Sigmoid colon (tissue), 4 donors: ENCODE measurements at regions not wholly inside any gene's neighbourhood (a gene's known extent, or its start where the extent isn't known, plus 50 kb on each side); places are given as distances from the start of the nearest gene placed in this dataset.

ENCODE experiments used
- EP300 ChIP-seq, 4 donors: sonication (generic); formaldehyde crosslinking; IDR thresholded peaks; one replicate each; pipeline ENCODE4 v1.6.1; 2017; ENCODE audit warnings: antibody characterized with exemption in 4 of 4
- POLR2A ChIP-seq, 2 donors: fragments of 450-650 bp; IDR thresholded peaks; one replicate each; pipeline ENCODE4 v1.6.1; 2016; ENCODE audit warnings: antibody characterized with exemption in 2 of 2, mild to moderate bottlenecking in 2 of 2, moderate library complexity in 2 of 2
- TF ChIP-seq, protein P1 (sequence below), 4 experiments: fragments of 450-650 bp in 3 of 4; fragments of 200-600 bp in 1 of 4; IDR thresholded peaks; one replicate each; pipeline ENCODE4 v1.5.1; 2016 to 2019; ENCODE audit warnings: antibody characterized with exemption in 4 of 4, mild to moderate bottlenecking in 3 of 4, moderate library complexity in 2 of 4

DNA sequence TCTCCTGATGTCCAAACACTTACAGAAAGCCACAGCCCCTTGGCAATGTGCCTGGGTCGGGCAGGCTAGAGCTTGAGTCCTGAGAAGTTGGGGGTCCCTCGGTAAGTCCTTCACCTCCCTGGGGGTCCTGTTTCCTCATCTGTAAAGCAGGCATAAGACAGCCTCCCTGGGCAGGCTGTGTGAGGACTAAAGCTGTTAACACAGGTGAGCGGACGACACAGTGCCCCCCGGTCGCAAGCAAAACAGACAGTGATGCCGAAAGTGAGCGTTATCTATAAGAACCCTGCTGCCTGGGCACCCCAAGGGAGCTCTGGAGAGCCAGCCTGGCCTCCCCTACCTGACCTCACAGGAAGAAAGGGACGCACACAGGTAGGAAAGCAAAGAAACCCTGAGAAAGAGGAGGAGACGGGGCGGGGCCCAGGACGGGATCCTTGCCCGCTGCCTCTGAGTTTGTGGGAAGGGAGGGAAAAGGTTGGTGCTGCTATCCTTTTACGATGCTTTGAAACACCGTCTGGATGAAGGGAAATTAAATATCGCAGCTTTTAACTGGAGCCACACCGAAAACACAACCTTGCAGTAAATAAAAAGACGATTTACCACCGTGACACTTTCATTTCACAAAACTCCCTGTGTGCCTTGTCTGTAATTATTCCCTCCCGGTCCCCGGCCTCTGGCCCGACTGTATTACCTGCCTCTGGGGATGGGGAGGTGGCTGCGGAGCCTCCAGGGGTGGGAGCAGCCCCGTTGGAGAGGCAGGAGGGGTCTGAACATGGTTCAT lies 67.1 kb downstream of the ENGASE start:
- TF ChIP-seq, protein P1, sequence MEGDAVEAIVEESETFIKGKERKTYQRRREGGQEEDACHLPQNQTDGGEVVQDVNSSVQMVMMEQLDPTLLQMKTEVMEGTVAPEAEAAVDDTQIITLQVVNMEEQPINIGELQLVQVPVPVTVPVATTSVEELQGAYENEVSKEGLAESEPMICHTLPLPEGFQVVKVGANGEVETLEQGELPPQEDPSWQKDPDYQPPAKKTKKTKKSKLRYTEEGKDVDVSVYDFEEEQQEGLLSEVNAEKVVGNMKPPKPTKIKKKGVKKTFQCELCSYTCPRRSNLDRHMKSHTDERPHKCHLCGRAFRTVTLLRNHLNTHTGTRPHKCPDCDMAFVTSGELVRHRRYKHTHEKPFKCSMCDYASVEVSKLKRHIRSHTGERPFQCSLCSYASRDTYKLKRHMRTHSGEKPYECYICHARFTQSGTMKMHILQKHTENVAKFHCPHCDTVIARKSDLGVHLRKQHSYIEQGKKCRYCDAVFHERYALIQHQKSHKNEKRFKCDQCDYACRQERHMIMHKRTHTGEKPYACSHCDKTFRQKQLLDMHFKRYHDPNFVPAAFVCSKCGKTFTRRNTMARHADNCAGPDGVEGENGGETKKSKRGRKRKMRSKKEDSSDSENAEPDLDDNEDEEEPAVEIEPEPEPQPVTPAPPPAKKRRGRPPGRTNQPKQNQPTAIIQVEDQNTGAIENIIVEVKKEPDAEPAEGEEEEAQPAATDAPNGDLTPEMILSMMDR (IDR thresholded peaks at IDR 0.05) = no peak
- TF ChIP-seq POLR2A (IDR thresholded peaks at IDR 0.05) = no peak
- no peak for TF ChIP-seq EP300 (IDR thresholded peaks at IDR 0.05)
